ENCODE measurements at regions not wholly inside any gene's neighbourhood (a gene's known extent, or its start where the extent isn't known, plus 50 kb on each side); places are given as distances from the start of the nearest gene placed in this dataset.

DNA sequence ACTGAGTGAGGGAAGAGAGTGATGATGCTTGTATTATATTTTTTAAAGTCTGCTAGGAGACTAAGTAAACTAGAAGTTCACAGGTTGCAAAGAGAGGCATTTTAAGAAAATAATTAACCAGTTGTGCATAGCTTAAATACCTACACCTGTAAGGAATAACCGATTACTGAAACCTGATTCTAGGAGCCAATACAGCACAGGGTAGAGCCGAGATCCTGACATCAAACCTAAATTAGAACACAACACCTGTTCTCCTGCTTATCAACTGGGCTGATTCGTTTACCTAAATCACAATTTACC lies 54.8 kb downstream of the EPRS1 start:
- TF ChIP-seq, protein P1, sequence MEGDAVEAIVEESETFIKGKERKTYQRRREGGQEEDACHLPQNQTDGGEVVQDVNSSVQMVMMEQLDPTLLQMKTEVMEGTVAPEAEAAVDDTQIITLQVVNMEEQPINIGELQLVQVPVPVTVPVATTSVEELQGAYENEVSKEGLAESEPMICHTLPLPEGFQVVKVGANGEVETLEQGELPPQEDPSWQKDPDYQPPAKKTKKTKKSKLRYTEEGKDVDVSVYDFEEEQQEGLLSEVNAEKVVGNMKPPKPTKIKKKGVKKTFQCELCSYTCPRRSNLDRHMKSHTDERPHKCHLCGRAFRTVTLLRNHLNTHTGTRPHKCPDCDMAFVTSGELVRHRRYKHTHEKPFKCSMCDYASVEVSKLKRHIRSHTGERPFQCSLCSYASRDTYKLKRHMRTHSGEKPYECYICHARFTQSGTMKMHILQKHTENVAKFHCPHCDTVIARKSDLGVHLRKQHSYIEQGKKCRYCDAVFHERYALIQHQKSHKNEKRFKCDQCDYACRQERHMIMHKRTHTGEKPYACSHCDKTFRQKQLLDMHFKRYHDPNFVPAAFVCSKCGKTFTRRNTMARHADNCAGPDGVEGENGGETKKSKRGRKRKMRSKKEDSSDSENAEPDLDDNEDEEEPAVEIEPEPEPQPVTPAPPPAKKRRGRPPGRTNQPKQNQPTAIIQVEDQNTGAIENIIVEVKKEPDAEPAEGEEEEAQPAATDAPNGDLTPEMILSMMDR (conservative IDR thresholded peaks at IDR 0.05; ENCODE audit: low read depth, low read length): no peak
- no peak for TF ChIP-seq SMC3 (IDR thresholded peaks at IDR 0.05; ENCODE audit: low read depth, low read length)
- no peak for TF ChIP-seq POLR2A (IDR thresholded peaks at IDR 0.05; ENCODE audit: low read depth, low read length)
- no peak for TF ChIP-seq RCOR1 (IDR thresholded peaks at IDR 0.05; ENCODE audit: insufficient replicate concordance, low read length)
- TF ChIP-seq MXI1 (IDR thresholded peaks at IDR 0.05; ENCODE audit: borderline replicate concordance, low read depth, low read length): no peak
